ENCODE measurements at regions not wholly inside any gene's neighbourhood (a gene's known extent, or its start where the extent isn't known, plus 50 kb on each side); places are given as distances from the start of the nearest gene placed in this dataset.

DNA sequence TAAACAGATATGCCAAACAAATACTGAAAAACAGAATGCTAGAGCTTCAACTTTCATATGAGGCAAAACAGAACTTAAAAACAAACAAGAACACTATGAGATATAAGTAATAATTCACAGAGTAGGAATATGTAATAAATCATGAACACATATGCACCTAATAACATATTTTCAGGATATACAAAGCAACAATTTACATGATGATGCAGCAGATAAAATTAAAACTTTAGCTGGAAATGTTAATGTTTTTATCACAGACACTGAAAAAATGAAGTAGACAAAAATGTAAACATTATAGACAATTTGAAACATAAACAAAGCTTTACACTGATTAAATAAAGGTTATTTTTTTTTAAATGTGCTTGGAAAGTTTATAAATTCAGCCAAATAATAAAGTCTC is 443.1 kb upstream of the NFIA start:
- no peak for TF ChIP-seq EZH2phosphoT487 (IDR thresholded peaks at IDR 0.05; ENCODE audit: borderline replicate concordance, low read depth, low read length)
- no peak for TF ChIP-seq CTCF (conservative IDR thresholded peaks at IDR 0.05; ENCODE audit: low read length)

Data from OCI-LY7 (cell line).